Panc1 (cell line): ENCODE measurements at regions not wholly inside any gene's neighbourhood (a gene's known extent, or its start where the extent isn't known, plus 50 kb on each side); places are given as distances from the start of the nearest gene placed in this dataset.

Source experiments
- ATAC-seq: fragments of 200-7000 bp; cut with Tn5 transposase; 2 replicates; pipeline ENCODE4 v1.9.1; 2020; ENCODE audit warnings: mild to moderate bottlenecking, moderate library complexity
- BruUV-seq: library from RNA; stranded (reverse); fragments of 400-500 nt; replicated peaks from 2 replicates; lab custom pipeline; 2021; lab: Mats Ljungman, UMichigan
- CTCF ChIA-PET: fragments of 300-600 bp; sonication (Branson Sonifier 250); formaldehyde crosslinking; loops from one replicate; lab custom pipeline; 2022; ENCODE audit warnings: antibody characterized with exemption; lab: Charles Lee
- POLR2A ChIA-PET: fragments of 300-600 bp; sonication (Branson Sonifier 250); formaldehyde crosslinking; loops from one replicate; lab custom pipeline; 2022; ENCODE audit warnings: antibody characterized with exemption; lab: Charles Lee
- DNase-seq: peaks from one replicate; pipeline ENCODE4 v3.0.0-alpha.2; 2010; ENCODE audit warnings: low read depth, low spot score
- H3K27ac ChIP-seq: 2 replicates; pipeline ENCODE4 v1.5.1; 2011; ENCODE audit warnings: mild to moderate bottlenecking, low read length, inconsistent platforms
- H3K27me3 ChIP-seq: fragments of 200-500 bp; sonication (Bioruptor generic); 2 replicates; pipeline ENCODE4 v1.6.0; 2014; ENCODE audit warnings: low read length, inconsistent platforms; ENCODE audit not compliant: control insufficient read depth, insufficient read depth
- H3K36me3 ChIP-seq: fragments of 200-500 bp; sonication (Bioruptor generic); 2 replicates; pipeline ENCODE4 v1.5.1; 2014; ENCODE audit warnings: inconsistent platforms, mild to moderate bottlenecking, low read length, moderate library complexity; ENCODE audit not compliant: control insufficient read depth, insufficient read depth
- H3K4me1 ChIP-seq: 2 replicates; pipeline ENCODE4 v1.5.1; 2011; ENCODE audit warnings: inconsistent platforms, mild to moderate bottlenecking, low read length, moderate library complexity; ENCODE audit not compliant: control insufficient read depth, insufficient read depth
- H3K4me3 ChIP-seq, 2 experiments: 2 replicates each; pipeline ENCODE4 v1.5.1; 2011 to 2012; ENCODE audit warnings: low read depth in 2 of 2, low read length in 2 of 2, mild to moderate bottlenecking in 2 of 2, inconsistent platforms in 1 of 2, moderate library complexity in 1 of 2
- H3K9me3 ChIP-seq: fragments of 200-500 bp; sonication (Bioruptor generic); 2 replicates; pipeline ENCODE4 v1.5.1; 2014; ENCODE audit warnings: low read depth, mild to moderate bottlenecking, inconsistent platforms, low read length, moderate library complexity; ENCODE audit not compliant: control insufficient read depth, insufficient read depth
- CTCF ChIP-seq: fragments of 450-650 bp; IDR thresholded peaks from 2 replicates; pipeline ENCODE4 v1.5.1; 2017; ENCODE audit warnings: mild to moderate bottlenecking
- POLR2AphosphoS5 ChIP-seq: IDR thresholded peaks from 2 replicates; pipeline ENCODE4 v1.6.1; 2012; ENCODE audit warnings: mild to moderate bottlenecking, low read depth, low read length, moderate library complexity
- REST ChIP-seq, 2 experiments: IDR thresholded peaks; 2 replicates each; pipeline ENCODE4 v1.6.1; 2011 to 2012; ENCODE audit warnings: low read depth in 2 of 2, control low read depth in 1 of 2, low read length in 1 of 2, mild to moderate bottlenecking in 1 of 2, moderate library complexity in 1 of 2; ENCODE audit not compliant: insufficient read depth in 1 of 2
- SIN3A ChIP-seq: IDR thresholded peaks from 2 replicates; pipeline ENCODE4 v1.6.1; 2012; ENCODE audit warnings: low read depth, mild to moderate bottlenecking, low read length, moderate library complexity, borderline replicate concordance; ENCODE audit not compliant: insufficient read depth
- TCF7L2 ChIP-seq: IDR thresholded peaks from 2 replicates; pipeline ENCODE4 v1.6.1; 2011; ENCODE audit warnings: mild to moderate bottlenecking, low read depth, low read length, inconsistent platforms
- in situ Hi-C: cut with HindIII; loops from 2 replicates; pipeline ENCODE4 v1.10.0; 2016; ENCODE audit warnings: low sequenced_read_pairs, low pct_unique_long_range_greater_than_20kb
- intact Hi-C: fragments of 100-400 bp; cut with micrococcal nuclease; formaldehyde crosslinking; loops from one replicate; pipeline ENCODE4 v1.10.0; 2022; ENCODE audit not compliant: unreplicated experiment

- in situ Hi-C loops (no loop called here), intact Hi-C loops (no loop called here)
- Histone ChIP-seq H3K27me3 (no peaks in the 10 kb centered on the region), H3K27ac (no peak overlapping the region), H3K36me3 (no peaks in the 10 kb centered on the region), H3K4me1 (peaks cover 8% of the 10 kb centered on the region), H3K9me3 (no peaks in the 10 kb centered on the region), H3K4me3 (no peak overlapping the region)
- ATAC-seq (no peak), DNase-seq (no peak)
- CTCF ChIA-PET = no interaction called here
- no TSS peak for BruUV-seq
- no peak for TF ChIP-seq TCF7L2
- TF ChIP-seq POLR2AphosphoS5 = no peak
- TF ChIP-seq CTCF = no peak
- TF ChIP-seq SIN3A = no peak
- no peak for TF ChIP-seq REST (IDR thresholded peaks at IDR 0.05; ENCODE audit: insufficient read depth in 1 of 2, low read depth in 2 of 2, low read length in 1 of 2)
- POLR2A ChIA-PET = no interaction called here
These were observed 54.3 kb upstream of the CCDC174 start for GRCh38 chr3:14597266-14597665.

- Histone ChIP-seq H3K36me3 (no peaks in the 10 kb centered on the region), H3K9me3 (no peaks in the 10 kb centered on the region), H3K4me1 (peaks cover 8% of the 10 kb centered on the region), H3K4me3 (no peak overlapping the region), H3K27ac (no peak overlapping the region), H3K27me3 (no peaks in the 10 kb centered on the region)
- ATAC-seq (no peak), DNase-seq (no peak)
- CTCF ChIA-PET = no interaction called here
- POLR2A ChIA-PET = interaction anchor here (1.0 kb wide), 1 partner anchor 10 kb away, joined by 3 read pairs; no protein-coding TSS in a partner anchor
- TF ChIP-seq REST (IDR thresholded peaks at IDR 0.05; ENCODE audit: insufficient read depth in 1 of 2, low read depth in 2 of 2, low read length in 1 of 2) (peak; percentile 95 to 96), TCF7L2 (peak; percentile 90), CTCF (no peak), POLR2AphosphoS5 (no peak), SIN3A (no peak)
- in situ Hi-C loops (no loop called here), intact Hi-C loops (no loop called here)
- no TSS peak for BruUV-seq
These were observed 53.4 kb upstream of the CCDC174 start for GRCh38 chr3:14598143-14598569.
